ENCODE measurements at regions not wholly inside any gene's neighbourhood (a gene's known extent, or its start where the extent isn't known, plus 50 kb on each side); places are given as distances from the start of the nearest gene placed in this dataset.
"Not testable (repeated sequence)": the region's sequence is repeated elsewhere in the genome, so short reads cannot be mapped to it uniquely, and the experiment has no call there.

- no peak for DNase-seq
Measured at GRCh38 chr9:90176901-90177300, 465.7 kb downstream of the DIRAS2 start.

DNA sequence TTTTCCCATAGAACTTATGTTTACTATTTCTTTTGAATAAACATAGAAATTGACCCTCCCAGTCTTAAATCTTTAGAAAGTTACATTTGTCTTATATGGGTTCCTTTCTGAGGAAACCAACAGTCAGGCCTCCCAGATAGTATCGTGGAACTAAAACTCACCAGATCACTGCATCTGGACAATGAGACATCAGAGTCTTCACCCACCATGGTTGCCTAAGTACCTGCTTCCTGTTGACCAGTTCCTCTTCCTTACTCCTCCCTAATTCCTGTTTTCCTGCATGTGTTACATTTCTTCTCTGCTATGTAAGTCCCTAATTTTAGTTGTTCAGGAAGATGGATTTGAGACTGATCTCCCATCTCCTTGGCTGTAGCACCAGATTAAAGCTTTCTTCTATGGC, 462.2 kb downstream of the DIRAS2 start:
- no peak for DNase-seq

GRCh38 chr9:90188656-90189055, 454.0 kb downstream of the DIRAS2 start:
- DNase-seq, result no peak

DNA sequence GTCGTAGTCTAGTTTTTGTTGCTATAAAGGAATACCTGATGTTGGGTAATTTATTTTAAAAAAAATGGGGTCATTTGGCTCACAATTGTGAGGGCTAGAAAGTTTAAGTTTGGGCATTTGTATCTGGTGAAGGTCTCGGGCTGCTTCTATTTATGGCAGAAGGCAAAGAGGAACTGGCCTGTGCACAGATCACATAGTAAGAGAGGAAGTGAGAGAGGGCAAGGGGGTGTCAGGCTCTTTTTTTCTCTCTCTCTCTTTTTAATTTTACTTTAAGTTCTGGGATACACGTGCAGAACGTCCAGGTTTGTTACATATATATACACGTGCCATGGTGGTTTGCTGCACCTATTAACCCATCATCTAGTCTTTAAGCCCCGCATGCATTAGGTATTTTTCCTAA, 453.3 kb downstream of the DIRAS2 start:
- DNase-seq, result no peak

DNA sequence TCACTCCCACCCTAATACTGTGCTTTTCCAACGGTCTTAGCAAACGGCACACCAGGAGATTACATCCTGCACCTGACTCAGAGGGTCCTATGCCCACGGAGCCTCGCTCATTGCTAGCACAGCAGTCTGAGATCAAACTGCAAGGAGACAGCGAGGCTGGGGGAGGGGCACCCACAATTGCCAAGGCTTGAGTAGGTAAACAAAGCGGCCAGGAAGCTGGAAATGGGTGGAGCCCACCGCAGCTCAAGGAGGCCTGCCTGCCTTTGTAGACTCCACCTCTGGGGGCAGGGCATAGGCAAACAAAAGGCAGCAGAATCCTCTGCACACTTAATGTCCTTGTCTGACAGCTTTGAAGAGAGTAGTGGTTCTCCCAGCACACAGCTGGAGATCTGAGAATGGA, 450.2 kb downstream of the DIRAS2 start:
- DNase-seq, result peak; percentile 12 to 19

- DNase-seq, result no peak
Measured at GRCh38 chr9:90198956-90199355, 443.7 kb downstream of the DIRAS2 start.

- DNase-seq, result no peak
Measured at GRCh38 chr9:90201766-90202165, 440.9 kb downstream of the DIRAS2 start.

DNA sequence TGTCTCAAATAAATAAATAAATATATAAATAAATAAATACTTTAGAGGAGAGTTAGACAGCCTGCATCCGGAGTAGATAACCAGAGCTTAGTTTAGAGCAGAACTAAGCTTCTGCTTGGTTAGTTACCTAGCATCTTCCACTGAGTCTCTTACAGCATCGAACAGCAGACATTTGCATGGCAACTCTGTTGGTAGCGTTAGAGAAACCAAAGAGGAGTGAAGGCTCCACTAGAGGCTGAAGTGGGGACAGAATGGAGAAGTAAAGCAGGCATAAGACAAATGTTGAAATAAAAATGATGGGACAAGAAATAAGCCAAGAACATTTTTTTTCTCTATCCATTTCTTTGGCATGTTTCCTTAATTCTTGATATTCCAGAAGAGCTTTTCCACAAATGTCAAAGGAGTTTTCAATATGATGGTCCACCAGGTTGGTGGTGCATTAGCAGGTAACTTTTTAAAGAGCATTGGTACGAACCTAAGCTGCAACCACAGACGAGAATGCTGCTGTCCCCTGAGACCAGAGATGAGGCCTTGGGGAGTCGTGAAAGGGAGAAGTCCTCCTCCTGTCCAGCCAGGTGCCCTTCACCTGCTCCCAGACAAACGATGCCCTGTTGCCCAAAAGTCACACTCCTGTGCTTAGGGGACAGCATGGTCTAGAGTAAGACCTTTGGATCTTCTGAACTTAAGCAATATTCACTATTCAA, 438.3 kb downstream of the DIRAS2 start:
- DNase-seq, result no peak

GRCh38 chr9:90213045-90213444, 429.6 kb downstream of the DIRAS2 start:
- DNase-seq, result not testable (repeated sequence)

DNA sequence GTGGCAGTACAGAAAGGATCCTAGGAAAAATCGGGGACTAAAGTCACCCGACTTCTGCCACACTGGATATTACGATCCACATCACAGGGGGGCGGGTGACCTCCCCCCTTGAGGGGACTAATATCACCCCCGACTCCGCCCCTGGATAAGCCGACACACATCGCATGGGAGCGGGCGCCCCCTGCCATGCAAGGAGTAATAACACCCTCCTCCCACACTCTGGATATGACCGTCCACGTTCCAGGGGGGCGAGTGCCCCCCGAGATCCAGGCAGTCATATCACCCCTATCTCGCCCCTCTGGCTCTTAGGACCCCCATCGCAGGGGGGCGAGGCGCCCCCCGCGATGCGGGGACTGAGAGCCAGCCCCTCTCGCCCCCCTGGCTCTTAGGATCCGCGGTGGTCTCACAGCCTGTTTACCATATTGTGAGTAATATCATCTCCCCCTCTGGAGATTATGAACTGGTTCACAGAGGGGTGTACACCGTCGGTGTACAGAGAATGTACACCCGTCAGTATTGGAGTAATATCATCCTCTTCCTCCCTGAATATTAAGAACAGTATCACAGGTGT, 423.0 kb downstream of the DIRAS2 start:
- DNase-seq, result peak in 1 of 2 donors; percentile 11

GRCh38 chr9:90221899-90222298, 420.7 kb downstream of the DIRAS2 start:
- not testable (repeated sequence) for DNase-seq

GRCh38 chr9:90226839-90227338, 415.7 kb downstream of the DIRAS2 start:
- DNase-seq, result peak; percentile 56 to 58

- not testable (repeated sequence) for DNase-seq
Measured at GRCh38 chr9:90233081-90233480, 409.5 kb downstream of the DIRAS2 start.

DNA sequence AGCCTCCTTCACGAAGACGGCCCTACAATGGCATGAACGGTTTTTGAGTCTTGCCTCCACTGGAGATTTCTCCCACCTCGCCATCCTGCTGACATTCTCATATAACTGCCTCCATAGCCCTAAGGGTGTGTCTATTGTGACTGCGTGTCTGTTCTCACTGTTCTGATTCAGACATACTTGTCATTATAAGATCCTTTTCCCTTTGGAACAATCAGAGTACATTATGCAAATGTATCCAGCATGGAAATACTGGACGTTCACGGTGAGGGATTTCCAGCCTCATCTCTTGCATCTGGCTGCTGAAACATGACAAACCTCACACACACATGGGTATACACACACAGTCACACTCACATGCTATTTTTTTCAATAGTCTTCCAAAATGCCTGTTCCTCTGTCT, 402.1 kb downstream of the DIRAS2 start:
- no peak for DNase-seq

DNA sequence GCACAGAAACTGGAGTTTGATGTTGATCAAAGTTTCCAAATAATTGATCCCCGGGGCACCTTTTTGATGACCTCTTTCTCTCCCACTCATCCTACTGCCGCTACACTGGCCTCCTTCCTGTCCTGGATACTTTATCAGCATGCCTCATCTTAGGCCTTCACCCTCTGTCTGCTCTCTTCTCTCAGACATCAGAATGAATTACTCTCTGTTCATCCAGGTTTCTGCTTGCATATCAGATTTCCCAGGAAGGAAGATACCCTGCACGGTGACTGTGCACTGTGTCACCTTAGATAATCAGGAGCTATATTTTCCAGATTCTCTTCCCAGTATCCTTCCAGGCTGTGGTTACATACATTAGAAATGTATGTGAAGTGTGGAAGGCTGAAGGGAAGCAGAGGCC, 397.0 kb downstream of the DIRAS2 start:
- DNase-seq, result no peak

DNA sequence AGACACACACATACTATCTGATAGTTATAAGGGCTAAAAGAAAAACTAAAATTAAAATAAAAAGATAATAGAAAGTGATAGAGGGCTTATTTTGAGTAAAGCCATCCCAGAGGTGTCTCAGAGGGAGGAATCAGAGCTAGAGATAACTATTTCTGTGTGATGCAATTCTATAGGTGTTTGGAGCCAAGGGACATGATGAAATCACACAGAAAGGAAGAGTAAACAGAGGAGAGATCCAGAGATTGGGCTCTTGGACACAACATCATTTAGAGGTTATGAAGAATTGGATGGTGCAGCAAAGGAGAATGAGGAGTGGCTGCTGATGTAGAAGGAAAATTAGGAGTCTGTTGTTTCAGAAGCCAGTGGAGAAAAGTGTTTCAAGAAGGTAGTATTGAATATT, 393.5 kb downstream of the DIRAS2 start:
- DNase-seq, result no peak

GRCh38 chr9:90251316-90251715, 391.3 kb downstream of the DIRAS2 start:
- DNase-seq, result no peak

DNA sequence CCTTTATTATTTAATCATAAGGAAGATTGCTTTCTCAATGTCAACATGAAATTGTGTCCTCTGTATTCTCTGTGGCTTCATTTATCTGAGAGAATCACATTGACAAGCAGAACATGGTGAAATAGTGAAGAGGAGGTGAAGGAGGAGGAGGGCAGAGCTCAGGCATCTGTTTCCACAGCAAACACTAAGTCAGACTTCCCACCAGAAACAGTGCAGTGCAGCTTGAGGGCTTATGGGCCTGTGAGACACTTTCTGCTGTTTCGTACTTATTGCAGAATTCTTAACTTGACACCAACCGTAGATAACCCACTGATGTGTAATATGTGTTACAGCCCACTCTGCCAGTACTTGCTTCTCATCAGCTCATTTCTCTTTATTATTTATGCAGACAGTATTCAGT, 386.3 kb downstream of the DIRAS2 start:
- DNase-seq, result no peak

DNA sequence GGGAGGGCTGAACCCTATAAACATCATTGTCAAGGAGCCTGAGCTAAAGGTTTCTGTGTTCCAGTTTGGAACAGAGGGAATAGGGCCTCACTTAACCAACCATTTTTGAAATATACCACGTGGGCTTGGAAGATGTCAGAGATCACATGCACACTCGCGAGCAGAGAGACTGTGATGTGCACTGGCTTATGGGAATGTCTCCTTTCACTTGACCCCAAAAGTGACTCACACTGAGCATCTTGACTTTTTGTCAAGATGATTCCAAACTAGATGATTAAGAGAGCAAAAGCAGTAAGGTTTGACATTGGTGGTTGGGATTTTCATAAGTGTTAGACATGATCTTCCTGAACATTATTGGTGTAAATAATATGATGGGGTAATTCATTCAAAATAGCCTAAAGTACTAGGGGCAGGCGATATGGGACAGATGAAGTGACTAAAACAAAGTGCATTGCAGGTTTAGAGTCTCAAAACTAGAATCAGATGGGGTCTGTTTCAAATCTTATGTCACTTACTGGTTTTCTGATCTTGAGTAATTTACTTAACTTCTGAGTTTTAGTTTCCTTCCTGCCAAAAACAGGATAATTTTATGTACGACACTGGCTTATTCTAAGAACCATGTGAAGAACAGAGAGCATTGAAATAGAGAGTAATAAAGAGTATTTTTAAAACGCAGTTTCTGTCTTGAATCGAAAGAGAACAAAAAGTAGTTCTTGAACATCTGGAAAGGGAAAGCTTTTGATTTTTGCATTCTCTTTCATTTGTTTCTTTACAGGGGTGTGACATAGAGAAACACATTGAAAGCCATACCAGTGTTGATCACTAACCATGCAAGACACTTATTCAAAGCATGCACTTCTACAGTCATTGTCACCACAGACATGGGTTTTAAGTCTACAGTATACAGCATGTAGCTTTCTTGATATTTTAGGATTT, 383.0 kb downstream of the DIRAS2 start:
- DNase-seq, result no peak

DNA sequence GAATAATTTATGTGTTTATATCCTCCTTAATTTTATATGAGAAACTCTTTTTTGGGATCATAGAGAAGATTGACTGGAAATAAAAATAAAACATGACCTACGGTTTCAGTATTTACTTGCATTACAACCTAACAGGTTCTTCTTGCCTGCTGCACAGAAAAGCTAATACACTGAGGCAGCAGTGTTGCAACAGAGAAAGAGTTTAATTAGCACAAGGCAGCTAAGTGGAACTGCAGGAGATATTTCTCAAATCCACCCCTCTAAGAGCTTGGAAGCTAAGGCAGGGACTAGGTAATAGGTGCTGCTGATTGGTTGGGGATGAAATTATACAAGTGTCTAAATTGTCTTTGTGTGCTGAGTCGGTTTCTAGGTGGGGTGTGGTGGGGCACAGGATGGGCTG, 380.9 kb downstream of the DIRAS2 start:
- DNase-seq, result no peak

DNA sequence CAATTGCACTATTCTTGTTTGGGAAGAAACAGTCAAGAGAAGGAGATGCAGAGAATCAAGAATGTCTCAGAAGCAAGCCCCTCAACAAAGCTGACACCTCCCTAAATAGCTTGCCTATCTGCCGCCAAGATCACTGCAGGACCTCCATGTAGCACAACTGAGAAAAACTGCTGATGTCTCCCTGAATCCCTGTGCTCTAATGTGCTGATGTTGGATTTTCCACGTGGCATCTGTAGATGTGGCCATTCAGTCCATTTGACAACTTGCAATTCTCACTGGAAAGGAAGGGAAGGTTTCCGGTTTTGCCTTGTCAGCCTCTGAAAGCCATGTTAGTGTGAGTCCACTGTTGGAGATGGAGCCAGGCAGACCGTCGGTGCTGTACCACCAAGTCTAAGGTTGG, 374.0 kb downstream of the DIRAS2 start:
- no peak for DNase-seq

DNA sequence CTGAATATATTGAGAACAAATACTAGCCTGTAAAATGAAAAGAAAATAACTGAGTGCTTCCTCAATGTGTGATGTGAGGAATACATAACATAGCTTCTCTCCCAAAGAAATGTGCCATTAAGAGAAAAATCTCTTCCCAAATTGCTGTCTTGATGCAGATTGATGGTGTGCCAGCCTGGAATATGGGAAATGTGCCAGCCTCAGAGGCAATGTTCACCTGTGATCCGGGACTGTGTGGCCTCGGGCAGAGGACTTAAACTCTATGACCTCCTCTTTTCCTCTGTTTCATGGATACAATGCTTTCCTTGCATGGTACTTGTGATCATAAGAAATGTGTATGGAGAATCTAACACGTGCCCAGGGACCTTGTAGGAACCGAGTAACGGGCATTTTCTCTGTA, 370.9 kb downstream of the DIRAS2 start:
- DNase-seq, result no peak

DNA sequence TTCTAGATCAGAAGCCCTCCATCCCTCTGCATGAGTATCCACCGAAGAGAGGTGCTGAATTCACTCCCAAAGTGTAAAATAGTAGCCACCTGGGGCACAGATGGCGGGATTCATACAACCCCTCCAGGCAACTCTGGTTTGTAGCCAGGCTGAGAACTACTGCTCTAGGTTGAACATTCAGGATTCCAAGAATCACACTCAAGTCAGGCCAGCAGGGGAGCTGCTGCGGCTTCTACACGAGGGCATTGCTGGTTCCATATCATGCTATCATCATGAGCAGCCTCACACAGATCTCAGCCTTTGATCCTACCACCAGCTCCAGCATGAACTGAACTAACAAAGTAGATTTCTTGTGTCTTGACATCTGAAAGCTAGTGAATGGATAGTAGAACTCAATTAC, 367.9 kb downstream of the DIRAS2 start:
- DNase-seq, result no peak

DNA sequence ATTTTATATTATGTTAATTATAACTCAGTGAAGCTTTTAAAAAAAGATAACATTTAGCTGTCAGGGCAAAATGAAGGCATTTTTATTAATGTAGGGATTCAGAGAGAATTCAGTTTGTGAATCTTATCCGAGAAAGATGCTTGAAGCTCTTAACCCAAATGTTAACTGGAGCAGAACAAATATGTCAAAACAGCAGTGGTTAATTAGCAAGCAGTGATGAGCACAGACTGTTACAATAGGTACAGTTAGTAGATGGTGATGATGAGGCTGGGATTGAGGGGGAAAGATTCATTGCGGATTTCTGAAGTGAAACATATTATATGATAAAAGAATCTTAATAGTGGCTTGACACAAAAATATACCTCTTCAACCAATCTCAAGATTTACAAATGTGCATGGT, 356.7 kb downstream of the DIRAS2 start:
- no peak for DNase-seq
